GM19395 (cell line): ENCODE measurements at regions not wholly inside any gene's neighbourhood (a gene's known extent, or its start where the extent isn't known, plus 50 kb on each side); places are given as distances from the start of the nearest gene placed in this dataset.

Experiments used
- ATAC-seq: cut with Tn5 transposase; IDR thresholded peaks from one replicate; pipeline ENCODE4 v1.9.1; 2021; ENCODE audit warnings: mild to moderate bottlenecking, moderate library complexity; ENCODE audit not compliant: unreplicated experiment

GRCh38 chr2:14120376-14120775, 512.1 kb upstream of the LRATD1 start:
- no peak for ATAC-seq

- no peak for ATAC-seq
Observed at GRCh38 chr2:14123436-14124103, 508.9 kb upstream of the LRATD1 start.

- no peak for ATAC-seq
Observed at GRCh38 chr2:14125624-14126293, 506.8 kb upstream of the LRATD1 start.

GRCh38 chr2:14126846-14127245, 505.7 kb upstream of the LRATD1 start:
- no peak for ATAC-seq

GRCh38 chr2:14127765-14128164, 504.8 kb upstream of the LRATD1 start:
- no peak for ATAC-seq

GRCh38 chr2:14132386-14132785, 500.1 kb upstream of the LRATD1 start:
- ATAC-seq = no peak

- ATAC-seq = no peak
Observed at GRCh38 chr2:14134771-14135170, 497.7 kb upstream of the LRATD1 start.

GRCh38 chr2:14136030-14136429, 496.5 kb upstream of the LRATD1 start:
- no peak for ATAC-seq

GRCh38 chr2:14137643-14138042, 494.9 kb upstream of the LRATD1 start:
- ATAC-seq = no peak

GRCh38 chr2:14140009-14140550, 492.4 kb upstream of the LRATD1 start:
- ATAC-seq = no peak

- ATAC-seq = peak; percentile 58
Observed at GRCh38 chr2:14143435-14143834, 489.1 kb upstream of the LRATD1 start.

GRCh38 chr2:14148216-14148615, 484.3 kb upstream of the LRATD1 start:
- ATAC-seq = no peak

- no peak for ATAC-seq
Observed at GRCh38 chr2:14157816-14158215, 474.7 kb upstream of the LRATD1 start.

GRCh38 chr2:14180333-14180732, 452.2 kb upstream of the LRATD1 start:
- no peak for ATAC-seq

- no peak for ATAC-seq
Observed at GRCh38 chr2:14182227-14182946, 450.1 kb upstream of the LRATD1 start.

GRCh38 chr2:14185906-14186305, 446.6 kb upstream of the LRATD1 start:
- no peak for ATAC-seq

GRCh38 chr2:14188446-14188845, 444.1 kb upstream of the LRATD1 start:
- ATAC-seq = no peak

- ATAC-seq = no peak
Observed at GRCh38 chr2:14189929-14190328, 442.6 kb upstream of the LRATD1 start.

GRCh38 chr2:14194233-14194632, 438.3 kb upstream of the LRATD1 start:
- ATAC-seq = no peak

- no peak for ATAC-seq
Observed at GRCh38 chr2:14197293-14197692, 435.2 kb upstream of the LRATD1 start.

- ATAC-seq = no peak
Observed at GRCh38 chr2:14199040-14199439, 433.5 kb upstream of the LRATD1 start.

- ATAC-seq = no peak
Observed at GRCh38 chr2:14219306-14219705, 413.2 kb upstream of the LRATD1 start.
